HG02759 (cell line): ENCODE measurements at regions not wholly inside any gene's neighbourhood (a gene's known extent, or its start where the extent isn't known, plus 50 kb on each side); places are given as distances from the start of the nearest gene placed in this dataset.

ENCODE experiments used
- ATAC-seq: cut with Tn5 transposase; IDR thresholded peaks from one replicate; pipeline ENCODE4 v1.9.1; 2021; ENCODE audit warnings: mild to moderate bottlenecking, moderate library complexity; ENCODE audit not compliant: unreplicated experiment

DNA sequence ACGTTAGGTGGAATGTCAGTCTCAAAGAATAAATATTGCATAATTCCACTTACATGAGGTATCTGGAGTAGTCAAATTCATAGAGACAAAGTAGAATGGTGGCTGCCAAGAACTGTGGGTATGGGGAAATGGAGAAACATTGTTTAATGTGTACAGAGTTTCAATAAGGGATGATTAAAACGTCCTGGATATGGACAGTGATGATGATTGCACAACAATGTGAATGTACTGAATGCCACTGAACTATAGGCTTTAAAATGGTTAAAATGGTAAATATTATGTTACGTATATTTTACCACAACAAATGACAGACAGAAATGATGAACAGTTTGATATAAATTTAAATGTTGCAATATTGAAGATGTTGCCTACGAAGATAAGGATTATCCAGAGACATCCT, 602.0 kb upstream of the PKDCC start:
- no peak for ATAC-seq

DNA sequence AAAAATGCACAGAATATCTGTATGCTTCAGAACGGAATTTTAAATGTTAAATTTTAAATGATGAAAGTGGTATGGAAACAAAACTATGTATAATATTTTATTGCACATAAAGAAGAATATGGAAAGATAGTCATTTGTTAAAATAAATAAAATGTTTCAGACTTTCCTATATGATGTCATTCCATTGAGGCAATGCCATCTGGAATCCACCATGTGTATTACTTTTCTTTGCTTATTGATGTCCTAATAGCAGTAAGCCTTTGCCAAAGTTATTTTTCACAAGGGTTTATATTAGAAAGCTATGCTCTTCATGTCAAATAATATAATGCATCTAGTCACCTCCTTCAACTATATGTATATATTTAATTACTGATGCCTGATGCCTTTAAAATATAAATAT, 601.6 kb upstream of the PKDCC start:
- ATAC-seq: no peak

DNA sequence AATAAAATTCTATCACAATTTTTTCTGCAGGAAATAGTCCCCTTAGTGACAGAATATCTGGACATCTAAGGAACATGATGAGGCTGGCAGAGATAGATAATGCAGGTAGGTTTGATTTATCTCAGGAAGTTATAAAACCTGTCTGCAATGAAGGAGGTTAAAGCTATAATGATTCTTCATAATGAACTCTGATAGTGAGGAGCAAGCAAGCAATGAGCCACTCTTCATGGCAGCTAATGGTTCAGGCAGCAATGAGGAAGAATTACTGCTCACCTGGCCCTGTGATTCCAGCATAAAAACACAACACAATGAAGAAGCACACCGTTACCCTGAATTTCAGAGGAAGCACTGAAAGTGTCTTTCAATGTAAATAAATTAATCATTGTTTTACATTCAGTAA, 599.6 kb upstream of the PKDCC start:
- no peak for ATAC-seq

DNA sequence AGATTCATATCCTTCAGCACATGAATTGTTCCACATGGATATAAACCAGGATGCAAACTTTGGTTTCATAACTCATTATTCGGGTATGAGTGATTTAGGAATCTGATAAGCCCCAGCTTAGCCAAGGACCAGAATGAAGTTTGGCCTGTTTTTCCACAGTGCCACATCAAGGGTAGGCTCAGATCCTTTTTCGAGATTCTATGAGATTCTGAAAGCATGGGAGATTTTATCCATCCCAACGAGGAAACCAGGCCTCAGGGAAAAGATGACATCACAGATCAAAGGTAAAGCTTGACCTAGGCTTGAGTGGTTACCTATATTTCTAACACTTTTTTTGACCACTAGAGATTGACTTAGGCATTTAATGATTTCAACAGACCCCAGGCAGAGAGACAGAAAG, 590.8 kb upstream of the PKDCC start:
- no peak for ATAC-seq

DNA sequence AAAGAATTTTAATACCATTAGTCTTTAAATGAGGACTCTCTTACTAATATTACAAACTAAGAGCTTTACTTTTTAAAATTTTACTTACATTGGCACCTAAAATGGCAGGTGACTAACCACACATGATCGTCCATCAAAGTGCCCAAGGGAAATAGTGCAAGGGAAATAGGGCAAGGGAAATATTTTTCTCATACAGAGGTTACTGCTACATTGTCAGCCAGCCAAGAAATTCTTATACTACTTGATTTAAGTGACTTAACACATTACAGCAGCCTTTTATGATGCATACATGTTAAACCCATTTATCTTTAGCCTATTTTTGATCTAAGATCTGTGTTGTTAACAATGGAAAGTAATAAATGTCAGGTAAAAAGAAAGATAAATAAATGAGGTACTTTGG, 587.2 kb upstream of the PKDCC start:
- ATAC-seq: no peak

DNA sequence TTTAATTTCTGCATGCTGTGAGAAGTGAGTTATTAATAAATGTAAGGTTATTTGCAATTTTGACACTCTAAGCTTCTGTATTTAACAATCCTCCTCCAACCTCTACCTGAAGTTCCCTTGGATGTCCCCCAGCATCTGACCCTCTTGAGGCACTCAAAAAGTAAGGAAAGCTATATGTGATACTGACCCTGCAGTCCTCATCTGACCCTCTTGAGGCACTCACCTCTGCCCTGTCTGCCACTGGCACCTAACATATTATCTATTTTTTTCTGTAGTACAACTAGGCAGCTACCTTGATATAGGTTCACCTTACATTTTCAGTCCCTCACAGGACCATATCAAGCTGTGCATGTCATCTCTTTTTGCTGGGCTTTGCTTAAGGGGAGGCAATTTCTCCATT, 583.4 kb upstream of the PKDCC start:
- ATAC-seq: no peak

DNA sequence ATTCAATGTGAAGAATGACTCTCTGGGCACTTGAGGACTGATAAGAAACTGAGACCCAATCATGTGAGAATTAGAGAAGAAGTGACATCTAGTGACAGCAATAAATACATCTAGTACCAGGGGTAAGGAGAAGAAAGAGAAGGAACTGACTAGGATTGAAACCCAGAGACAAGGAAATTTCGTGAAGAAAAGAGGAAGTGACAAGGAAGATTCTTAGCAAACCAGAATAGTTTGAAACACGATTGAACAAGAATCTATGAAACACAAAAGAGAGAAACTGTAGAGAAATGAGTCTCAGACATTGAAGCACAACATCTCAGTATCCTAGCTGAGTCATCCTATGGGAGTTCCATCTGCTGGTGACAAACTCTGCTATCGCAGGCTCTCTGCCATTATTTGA, 571.9 kb upstream of the PKDCC start:
- ATAC-seq: peak; percentile 35

DNA sequence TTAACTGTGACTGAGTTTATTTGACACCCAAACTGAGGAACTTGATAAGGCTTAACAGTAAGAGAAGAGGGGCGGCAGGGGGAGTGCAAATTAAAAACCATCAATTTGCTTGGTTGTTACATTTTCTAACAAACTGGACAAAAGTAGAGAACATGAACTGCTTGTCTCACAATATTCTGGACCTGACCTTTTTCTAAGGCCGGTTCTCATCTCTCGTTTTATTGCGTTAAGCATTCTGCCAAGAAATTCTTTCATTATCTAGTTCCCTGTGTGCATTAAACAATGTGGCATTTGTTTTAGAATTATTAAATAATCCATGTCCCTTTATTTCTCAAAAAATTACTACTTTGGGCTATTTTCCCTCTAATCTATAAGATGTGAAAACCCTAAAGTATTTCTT, 565.2 kb upstream of the PKDCC start:
- ATAC-seq: no peak

DNA sequence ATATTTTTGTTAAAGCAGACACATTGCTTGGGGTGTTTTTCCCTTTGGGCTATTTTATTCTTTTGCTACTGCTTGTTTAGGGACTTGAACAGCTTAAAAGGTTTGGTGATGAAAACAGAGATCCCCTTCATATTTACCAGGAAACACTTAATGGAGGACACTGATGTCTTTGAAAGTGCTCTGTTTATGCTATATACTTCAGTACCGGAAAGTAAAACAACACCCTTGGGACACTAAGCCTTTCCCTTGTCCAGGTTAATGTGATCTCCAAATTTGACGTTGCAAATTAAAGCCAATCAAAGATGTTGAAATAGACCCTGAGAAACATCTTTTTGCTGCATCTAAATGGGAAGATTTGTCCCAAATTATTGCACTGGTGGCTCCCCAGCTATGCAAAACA, 564.6 kb upstream of the PKDCC start:
- no peak for ATAC-seq

DNA sequence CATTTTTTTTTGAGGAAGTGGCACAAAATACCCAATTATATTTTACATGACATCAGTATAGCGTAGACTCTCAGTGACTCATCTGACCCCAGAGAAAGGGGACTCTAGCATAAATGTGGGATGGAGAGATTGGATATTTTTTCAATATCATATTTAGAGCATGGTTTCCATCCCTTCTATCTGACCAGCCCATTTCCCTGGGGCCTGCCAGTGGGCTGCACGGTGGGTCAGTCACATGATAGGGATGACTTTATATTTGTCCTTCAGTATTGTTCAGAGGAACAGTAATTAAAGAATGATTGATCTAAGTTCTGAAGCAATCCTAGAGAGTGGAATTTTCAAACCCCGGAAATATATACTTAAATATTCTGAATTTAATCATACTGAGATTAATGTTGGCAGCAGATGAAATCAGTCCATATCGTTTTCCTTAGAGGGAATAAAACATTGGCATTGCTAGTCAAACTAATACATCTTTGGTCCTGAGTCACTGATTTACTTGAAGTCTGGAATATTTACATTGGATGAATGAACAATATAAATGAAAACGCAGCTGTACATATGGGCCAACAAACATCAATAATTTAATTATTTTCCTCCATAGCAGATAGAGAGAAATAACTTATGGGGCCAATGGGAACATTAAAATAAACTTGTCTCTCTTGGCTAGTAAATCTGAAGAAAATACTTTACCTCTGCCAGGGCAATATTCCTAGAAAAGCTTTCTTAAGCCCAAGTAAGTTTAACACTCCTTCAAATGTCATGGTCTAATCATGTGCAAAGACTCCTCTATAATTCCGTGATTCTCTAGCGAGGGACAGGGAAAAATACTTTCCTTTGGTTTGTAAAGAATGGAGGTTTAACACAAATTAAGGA, 563.6 kb upstream of the PKDCC start:
- no peak for ATAC-seq

DNA sequence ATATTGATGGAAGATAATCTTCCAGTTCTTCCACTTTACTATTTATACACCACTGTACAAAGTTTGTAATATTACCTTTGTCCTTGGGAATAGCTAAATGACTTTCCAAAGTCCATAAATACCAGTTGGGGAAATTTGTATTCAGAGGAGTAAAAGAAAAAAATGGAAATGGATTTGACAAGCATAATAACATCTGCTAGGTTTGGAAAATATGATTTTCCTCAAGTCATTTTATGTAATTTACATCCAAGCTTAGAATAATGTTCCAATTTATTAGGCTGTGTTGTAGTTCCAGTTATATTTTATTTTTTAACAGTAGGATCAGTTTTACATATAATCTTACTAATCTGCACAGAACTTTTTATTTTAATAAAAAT, 563.0 kb upstream of the PKDCC start:
- no peak for ATAC-seq

DNA sequence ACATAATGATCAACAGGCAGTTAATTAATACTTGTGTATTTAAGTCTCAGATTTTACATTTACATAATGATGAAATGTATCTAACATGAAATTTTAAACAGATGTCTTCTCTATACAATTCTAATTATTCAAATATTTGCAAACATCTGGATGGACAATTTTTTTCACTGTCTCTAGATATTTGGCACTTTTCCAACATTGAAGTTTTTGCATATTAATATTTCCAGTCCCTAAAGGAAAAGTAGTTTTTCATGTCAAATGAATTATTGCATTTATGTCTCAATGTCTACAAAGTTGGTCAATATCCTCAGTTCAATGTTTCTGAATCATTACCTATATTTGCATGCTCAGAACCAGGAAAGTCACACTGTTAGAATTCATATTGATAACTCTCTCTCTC, 560.9 kb upstream of the PKDCC start:
- no peak for ATAC-seq

DNA sequence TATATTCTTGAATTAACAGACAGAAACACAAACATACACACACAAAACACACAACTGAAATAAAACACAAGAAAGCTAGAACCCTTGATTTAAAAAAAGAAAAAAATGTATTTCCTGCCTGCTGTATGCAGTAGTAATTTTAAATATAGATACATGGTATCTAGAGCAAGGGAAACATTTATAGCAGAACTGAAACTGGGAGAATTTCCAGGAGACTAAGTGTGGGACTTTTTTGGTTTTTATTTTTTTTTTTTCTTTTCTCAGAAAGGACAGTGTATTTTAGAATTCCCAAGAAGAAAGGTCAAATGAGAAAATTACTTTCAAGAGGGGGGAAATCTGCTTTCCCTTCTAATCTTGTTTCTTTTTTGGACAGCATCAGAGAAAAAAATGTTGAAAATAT, 558.9 kb upstream of the PKDCC start:
- no peak for ATAC-seq

DNA sequence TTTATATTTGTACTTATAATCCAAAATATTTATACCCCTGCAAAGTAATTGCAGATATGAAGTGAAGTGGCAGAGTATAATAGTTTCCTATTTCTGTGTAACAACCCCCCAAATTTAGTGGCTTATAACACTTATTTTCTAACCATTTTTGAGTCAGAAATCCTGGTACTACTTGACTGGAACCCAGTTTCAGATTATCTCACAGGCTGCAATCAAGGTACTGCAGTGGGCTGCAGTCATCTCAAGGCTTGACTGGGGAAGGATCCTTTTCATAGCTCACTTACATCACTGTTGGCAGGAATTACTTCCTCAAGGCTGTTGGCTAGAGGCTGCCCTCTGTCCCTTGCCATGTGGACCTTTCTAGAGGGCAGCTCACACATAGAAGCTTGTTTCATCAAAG, 558.2 kb upstream of the PKDCC start:
- ATAC-seq: no peak

DNA sequence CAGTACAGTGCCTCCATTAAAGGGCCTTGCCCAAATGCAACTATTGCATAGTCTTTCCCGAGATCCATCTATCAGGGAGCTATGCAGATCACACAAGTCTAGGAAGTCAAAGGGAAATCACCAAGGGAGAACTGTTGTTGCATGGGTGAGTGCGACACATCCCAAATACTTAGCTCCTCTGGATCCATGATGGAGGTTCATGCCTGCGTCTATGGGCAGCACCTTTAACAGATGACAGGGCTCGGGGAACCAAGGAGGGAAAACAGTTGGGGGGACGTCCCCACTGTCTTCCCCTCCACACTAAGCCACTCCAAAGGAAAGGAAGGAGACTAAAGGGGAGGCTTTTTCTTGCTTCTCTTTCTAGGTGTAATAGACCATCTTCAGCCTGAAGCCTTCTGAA, 552.8 kb upstream of the PKDCC start:
- ATAC-seq: no peak

DNA sequence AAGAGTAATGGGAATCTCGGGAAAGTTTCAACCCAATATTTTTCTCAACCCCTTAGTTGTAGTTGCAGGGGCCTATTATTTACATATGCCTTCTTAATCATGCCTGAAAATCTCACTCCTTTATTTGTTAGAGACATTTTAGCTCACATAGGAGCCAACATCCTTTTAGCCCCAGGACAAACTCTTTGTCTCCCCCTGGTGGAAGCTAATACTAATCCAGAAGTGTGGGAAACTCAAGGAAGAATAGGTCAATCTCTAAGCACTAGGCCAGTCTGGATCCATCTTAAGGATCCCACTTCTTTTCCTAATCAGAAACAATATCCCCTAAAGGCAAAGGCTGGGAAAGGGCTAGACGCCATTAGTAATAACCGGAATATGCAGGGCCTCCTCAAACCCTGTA, 550.9 kb upstream of the PKDCC start:
- ATAC-seq: no peak

DNA sequence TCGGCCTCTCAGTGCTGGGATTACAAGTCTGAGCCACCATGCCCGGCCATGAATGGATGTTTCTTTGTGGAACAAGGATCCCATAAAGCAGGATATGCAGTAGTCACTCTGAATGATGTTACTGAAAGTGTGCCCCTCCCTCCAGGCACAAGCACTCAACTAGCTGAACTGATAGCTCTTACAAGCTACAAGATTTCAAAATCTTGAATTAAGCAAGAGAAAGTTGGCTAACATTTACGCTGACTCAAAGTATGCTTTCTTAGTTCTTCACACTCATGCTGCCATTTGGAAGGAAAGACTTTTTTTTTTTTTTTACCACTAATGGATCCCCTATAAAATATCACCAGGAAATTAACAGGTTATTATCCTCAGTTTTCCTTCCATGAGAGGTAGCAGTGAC, 549.0 kb upstream of the PKDCC start:
- no peak for ATAC-seq

DNA sequence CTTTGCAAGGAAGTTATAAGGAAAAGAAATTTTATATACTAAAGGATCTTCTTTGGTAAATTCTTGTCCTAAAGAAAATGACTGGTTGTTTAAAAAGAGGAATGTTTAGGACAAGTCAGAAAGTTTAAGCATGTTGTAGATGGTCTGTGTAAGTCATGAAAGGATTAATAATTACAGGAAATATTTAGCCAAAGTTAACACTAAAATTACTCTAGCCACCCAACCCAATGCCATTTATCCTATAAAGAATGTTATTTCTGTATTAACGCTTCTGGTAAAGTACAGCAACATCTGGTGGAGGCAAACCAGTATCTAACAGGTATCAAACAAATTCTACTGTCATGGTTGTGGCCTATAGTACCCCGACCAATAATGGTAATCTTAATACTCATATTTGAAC, 546.9 kb upstream of the PKDCC start:
- no peak for ATAC-seq

DNA sequence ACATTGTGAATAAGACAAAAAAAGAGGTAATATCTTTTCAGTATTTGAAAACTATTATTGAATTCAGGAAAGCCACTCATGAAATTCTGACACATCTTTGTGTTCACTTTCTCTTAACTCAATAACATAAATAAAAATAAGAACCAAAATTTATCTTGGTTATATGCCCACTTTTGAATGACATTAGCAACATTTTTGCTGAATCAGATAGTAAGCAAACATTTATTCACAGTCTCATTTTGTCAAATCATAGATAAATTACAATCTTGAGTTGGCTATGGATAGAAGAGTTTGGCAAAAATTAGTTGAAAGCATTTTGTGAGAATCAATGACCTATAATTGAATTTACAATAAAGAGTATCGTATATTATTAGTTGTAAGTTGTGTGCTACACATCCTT, 545.1 kb upstream of the PKDCC start:
- ATAC-seq: no peak

DNA sequence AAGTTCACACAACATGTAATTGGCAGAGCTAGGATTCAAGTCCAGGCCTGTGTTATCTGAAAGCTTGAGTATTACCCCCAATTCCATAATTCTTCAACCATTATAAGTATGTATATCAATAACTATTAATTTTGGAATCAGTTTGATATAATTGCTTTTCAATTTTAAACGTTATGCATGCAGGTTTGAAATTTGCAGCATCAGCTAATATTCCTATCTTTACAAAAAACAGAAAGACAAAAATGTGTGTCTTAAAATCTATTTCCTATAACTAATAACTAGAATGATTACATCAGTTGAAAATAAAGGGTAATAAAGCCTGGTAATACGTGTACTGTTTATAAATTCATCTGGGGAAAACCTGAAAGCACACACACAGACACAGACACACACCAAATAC, 543.3 kb upstream of the PKDCC start:
- no peak for ATAC-seq

DNA sequence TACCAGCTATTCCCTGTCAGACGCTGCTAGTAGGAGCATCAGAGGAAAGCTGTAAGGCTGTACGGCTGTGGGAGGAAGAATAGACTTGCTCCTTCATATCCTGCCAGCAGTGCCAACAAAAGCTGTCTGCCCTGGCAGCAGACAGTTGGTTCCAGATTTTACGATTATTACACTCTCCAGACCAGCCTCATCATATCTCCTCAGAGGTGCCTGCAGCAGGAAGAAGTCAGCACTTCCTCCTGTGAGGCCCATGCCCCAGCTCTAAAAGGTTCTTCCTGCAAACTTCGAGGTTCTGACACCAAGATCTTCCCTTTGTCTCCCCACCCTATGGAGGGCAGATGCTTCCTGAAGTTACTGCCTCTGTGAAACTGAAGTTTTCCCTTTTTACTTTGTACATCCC, 537.7 kb upstream of the PKDCC start:
- no peak for ATAC-seq

DNA sequence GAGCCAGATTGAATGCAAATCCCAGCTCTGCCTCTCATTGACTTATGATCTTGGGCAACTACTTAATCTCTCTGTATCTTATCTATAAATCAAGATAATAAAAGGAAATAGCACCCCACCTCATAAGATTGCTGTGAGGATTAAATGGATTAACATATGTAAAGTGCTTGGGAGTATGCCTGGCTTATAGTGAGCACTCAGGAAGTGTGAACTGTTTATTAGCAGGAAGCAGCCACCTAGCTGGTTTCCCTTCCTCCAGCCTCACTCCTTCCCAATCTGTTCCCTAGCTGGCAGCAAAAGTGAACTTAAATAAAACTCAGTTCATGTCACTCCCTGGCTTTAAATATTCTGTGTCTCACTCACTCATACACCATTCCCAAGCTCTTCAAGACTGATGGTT, 526.6 kb upstream of the PKDCC start:
- ATAC-seq: no peak
